DND-41 (cell line): ENCODE measurements at regions not wholly inside any gene's neighbourhood (a gene's known extent, or its start where the extent isn't known, plus 50 kb on each side); places are given as distances from the start of the nearest gene placed in this dataset.

Experiments
- EZH2 ChIP-seq: IDR thresholded peaks from 3 replicates; pipeline ENCODE4 v1.6.1; 2012; ENCODE audit warnings: borderline replicate concordance, low read depth, mild to moderate bottlenecking, moderate library complexity, low read length, inconsistent platforms; ENCODE audit not compliant: severe bottlenecking
- TF ChIP-seq, protein P1 (sequence below): IDR thresholded peaks from 2 replicates; pipeline ENCODE4 v1.5.1; 2012; ENCODE audit warnings: borderline replicate concordance, low read length, moderate library complexity, mild to moderate bottlenecking; ENCODE audit not compliant: poor library complexity, severe bottlenecking; ENCODE audit errors: extremely low read depth

DNA sequence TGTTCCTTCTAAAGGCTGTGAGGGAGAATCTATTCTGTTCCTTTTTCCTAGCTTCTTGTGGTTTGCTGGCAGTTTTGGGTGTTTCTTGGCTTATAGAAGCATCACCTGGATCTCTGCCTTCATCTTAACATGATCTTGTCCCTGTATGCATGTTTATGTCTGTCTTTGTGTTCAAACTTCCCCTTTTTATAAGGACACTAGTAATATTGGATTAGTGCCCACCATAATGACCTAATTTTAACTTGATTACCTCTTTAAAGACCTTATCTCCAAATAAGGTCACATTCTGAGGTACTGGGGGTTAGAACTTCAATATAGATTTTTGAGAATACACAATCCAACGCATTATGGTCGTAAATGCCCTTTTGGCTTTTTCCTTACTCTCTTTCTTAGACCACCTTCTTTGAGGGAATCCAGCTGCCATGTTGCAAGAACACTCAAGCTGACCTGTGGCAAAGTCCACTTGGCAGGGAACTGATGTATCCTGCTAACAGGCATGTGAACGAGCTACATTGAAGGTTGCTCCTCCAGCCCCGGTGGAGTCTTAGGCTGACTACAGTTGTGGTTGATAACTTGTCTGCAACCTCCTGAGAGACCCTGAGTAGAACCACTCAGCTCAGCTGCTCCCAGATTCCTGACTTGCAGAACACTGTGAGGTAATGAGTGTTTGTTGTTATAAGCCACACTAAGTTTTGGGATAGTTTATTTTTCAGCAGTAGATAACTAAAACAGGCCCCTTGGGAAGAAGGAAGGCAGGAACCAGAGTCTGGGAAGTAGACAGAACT lies 127.1 kb upstream of the OR9Q1 start:
- TF ChIP-seq, protein P1, sequence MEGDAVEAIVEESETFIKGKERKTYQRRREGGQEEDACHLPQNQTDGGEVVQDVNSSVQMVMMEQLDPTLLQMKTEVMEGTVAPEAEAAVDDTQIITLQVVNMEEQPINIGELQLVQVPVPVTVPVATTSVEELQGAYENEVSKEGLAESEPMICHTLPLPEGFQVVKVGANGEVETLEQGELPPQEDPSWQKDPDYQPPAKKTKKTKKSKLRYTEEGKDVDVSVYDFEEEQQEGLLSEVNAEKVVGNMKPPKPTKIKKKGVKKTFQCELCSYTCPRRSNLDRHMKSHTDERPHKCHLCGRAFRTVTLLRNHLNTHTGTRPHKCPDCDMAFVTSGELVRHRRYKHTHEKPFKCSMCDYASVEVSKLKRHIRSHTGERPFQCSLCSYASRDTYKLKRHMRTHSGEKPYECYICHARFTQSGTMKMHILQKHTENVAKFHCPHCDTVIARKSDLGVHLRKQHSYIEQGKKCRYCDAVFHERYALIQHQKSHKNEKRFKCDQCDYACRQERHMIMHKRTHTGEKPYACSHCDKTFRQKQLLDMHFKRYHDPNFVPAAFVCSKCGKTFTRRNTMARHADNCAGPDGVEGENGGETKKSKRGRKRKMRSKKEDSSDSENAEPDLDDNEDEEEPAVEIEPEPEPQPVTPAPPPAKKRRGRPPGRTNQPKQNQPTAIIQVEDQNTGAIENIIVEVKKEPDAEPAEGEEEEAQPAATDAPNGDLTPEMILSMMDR, result no peak
- TF ChIP-seq EZH2, result no peak
